SIG-M5 (cell line): ENCODE measurements at regions not wholly inside any gene's neighbourhood (a gene's known extent, or its start where the extent isn't known, plus 50 kb on each side); places are given as distances from the start of the nearest gene placed in this dataset.

Experiments
- DNase-seq: peaks from one replicate; lab custom pipeline; 2025; lab: John Stamatoyannopoulos, UW

- DNase-seq: no peak
Observed at GRCh38 chr9:99282406-99282805, 60.3 kb downstream of the SEC61B start.

- no peak for DNase-seq
Observed at GRCh38 chr9:99285965-99286364, 63.9 kb downstream of the SEC61B start.

GRCh38 chr9:99286536-99286935, 64.5 kb downstream of the SEC61B start:
- no peak for DNase-seq

- DNase-seq: no peak
Observed at GRCh38 chr9:99287641-99288040, 65.6 kb downstream of the SEC61B start.

GRCh38 chr9:99288830-99289229, 66.7 kb downstream of the SEC61B start:
- DNase-seq: no peak

GRCh38 chr9:99294850-99295461, 72.9 kb downstream of the SEC61B start:
- no peak for DNase-seq

GRCh38 chr9:99296291-99296951, 74.3 kb downstream of the SEC61B start:
- no peak for DNase-seq

GRCh38 chr9:99298614-99299013, 76.5 kb downstream of the SEC61B start:
- no peak for DNase-seq

GRCh38 chr9:99299211-99300102, 77.4 kb downstream of the SEC61B start:
- DNase-seq: no peak

GRCh38 chr9:99300103-99300439, 78.0 kb downstream of the SEC61B start:
- DNase-seq: no peak

- no peak for DNase-seq
Observed at GRCh38 chr9:99300603-99301002, 78.5 kb downstream of the SEC61B start.

- DNase-seq: no peak
Observed at GRCh38 chr9:99303177-99303576, 81.1 kb downstream of the SEC61B start.

GRCh38 chr9:99305124-99305523, 83.0 kb downstream of the SEC61B start:
- no peak for DNase-seq

GRCh38 chr9:99305820-99306811, 84.0 kb downstream of the SEC61B start:
- DNase-seq: no peak

- no peak for DNase-seq
Observed at GRCh38 chr9:99307851-99308250, 85.8 kb downstream of the SEC61B start.

- no peak for DNase-seq
Observed at GRCh38 chr9:99309141-99309939, 87.3 kb downstream of the SEC61B start.

- DNase-seq: no peak
Observed at GRCh38 chr9:99312736-99313135, 90.7 kb downstream of the SEC61B start.

- DNase-seq: no peak
Observed at GRCh38 chr9:99319048-99319447, 97.0 kb downstream of the SEC61B start.

GRCh38 chr9:99322299-99322698, 100.2 kb downstream of the SEC61B start:
- no peak for DNase-seq

- DNase-seq: no peak
Observed at GRCh38 chr9:99326112-99326916, 104.2 kb downstream of the SEC61B start.
